Stimulated activated CD4-positive, alpha-beta T cell treated with anti-CD3 and anti-CD28 coated beads, Interleukin-2, amount 100 ng/mL, for 4 hours (primary cell): ENCODE measurements at regions not wholly inside any gene's neighbourhood (a gene's known extent, or its start where the extent isn't known, plus 50 kb on each side); places are given as distances from the start of the nearest gene placed in this dataset.

Experiments used
- DNase-seq: peaks from one replicate; pipeline ENCODE4 v3.0.0-alpha.2; 2020; ENCODE audit warnings: low read depth

GRCh38 chr10:2173327-2173726 is 436.0 kb upstream of the ADARB2 start:
- DNase-seq: no peak

- no peak for DNase-seq
These were observed 428.6 kb upstream of the ADARB2 start for GRCh38 chr10:2165771-2166460.

- DNase-seq: no peak
These were observed 413.0 kb upstream of the ADARB2 start for GRCh38 chr10:2150288-2150687.

- DNase-seq: no peak
These were observed 408.7 kb upstream of the ADARB2 start for GRCh38 chr10:2145926-2146478.

- DNase-seq: no peak
These were observed 408.2 kb upstream of the ADARB2 start for GRCh38 chr10:2145491-2145890.

GRCh38 chr10:2144584-2144983 is 407.3 kb upstream of the ADARB2 start:
- DNase-seq: no peak

GRCh38 chr10:2143213-2143835 is 406.0 kb upstream of the ADARB2 start:
- no peak for DNase-seq

- no peak for DNase-seq
These were observed 402.4 kb upstream of the ADARB2 start for GRCh38 chr10:2139746-2140145.

GRCh38 chr10:2137549-2138174 is 400.3 kb upstream of the ADARB2 start:
- DNase-seq: no peak

- DNase-seq: no peak
These were observed 393.5 kb upstream of the ADARB2 start for GRCh38 chr10:2130705-2131305.

- DNase-seq: no peak
These were observed 391.7 kb upstream of the ADARB2 start for GRCh38 chr10:2128991-2129390.

GRCh38 chr10:2124135-2124534 is 386.8 kb upstream of the ADARB2 start:
- DNase-seq: no peak

GRCh38 chr10:2122431-2123124 is 385.3 kb upstream of the ADARB2 start:
- no peak for DNase-seq

GRCh38 chr10:2121929-2122328 is 384.6 kb upstream of the ADARB2 start:
- DNase-seq: no peak

GRCh38 chr10:2121315-2121714 is 384.0 kb upstream of the ADARB2 start:
- DNase-seq: no peak

- DNase-seq: no peak
These were observed 383.4 kb upstream of the ADARB2 start for GRCh38 chr10:2120746-2121145.

- no peak for DNase-seq
These were observed 382.0 kb upstream of the ADARB2 start for GRCh38 chr10:2119316-2119715.

GRCh38 chr10:2118201-2118600 is 380.9 kb upstream of the ADARB2 start:
- no peak for DNase-seq

GRCh38 chr10:2117641-2118040 is 380.3 kb upstream of the ADARB2 start:
- DNase-seq: no peak

- no peak for DNase-seq
These were observed 374.6 kb upstream of the ADARB2 start for GRCh38 chr10:2111965-2112364.

- no peak for DNase-seq
These were observed 371.2 kb upstream of the ADARB2 start for GRCh38 chr10:2108496-2108895.

GRCh38 chr10:2106641-2107040 is 369.3 kb upstream of the ADARB2 start:
- DNase-seq: no peak
